Transverse colon (tissue), 3 donors: ENCODE measurements at regions not wholly inside any gene's neighbourhood (a gene's known extent, or its start where the extent isn't known, plus 50 kb on each side); places are given as distances from the start of the nearest gene placed in this dataset.

ENCODE experiments used
- POLR2A ChIP-seq: fragments of 450-650 bp; IDR thresholded peaks from one replicate; pipeline ENCODE4 v1.6.1; 2016; ENCODE audit warnings: antibody characterized with exemption, mild to moderate bottlenecking, moderate library complexity
- TF ChIP-seq, protein P1 (sequence below), 5 experiments: fragments of 200-600 bp in 3 of 5; fragments of 450-650 bp in 2 of 5; sonication (generic) in 3 of 5; IDR thresholded peaks; 1 replicate in 2 of 5; 2 replicates in 3 of 5; pipeline ENCODE4 v1.5.1; 2016 to 2017; ENCODE audit warnings: antibody characterized with exemption in 5 of 5, inconsistent platforms in 3 of 5, mild to moderate bottlenecking in 2 of 5, moderate library complexity in 1 of 5

DNA sequence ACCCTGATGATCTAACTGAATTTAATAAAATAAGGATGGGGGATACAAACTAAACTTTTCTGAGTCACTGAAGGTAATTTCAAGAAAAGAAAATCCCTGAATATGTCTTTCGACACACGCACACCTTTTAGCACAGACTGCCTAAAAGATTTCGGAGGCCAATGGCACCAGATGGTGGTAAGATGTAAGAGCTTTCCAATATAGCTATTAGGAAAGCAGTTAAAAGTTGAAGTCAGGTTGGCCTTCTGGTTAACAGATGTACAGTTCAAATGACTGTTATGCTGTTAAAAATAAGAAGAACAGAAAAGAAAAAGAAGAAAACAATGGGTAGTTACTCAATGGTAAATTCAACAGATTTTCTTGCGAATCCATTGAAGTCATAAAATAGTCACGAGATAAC lies 80.7 kb upstream of the KRR1 start:
- TF ChIP-seq, protein P1, sequence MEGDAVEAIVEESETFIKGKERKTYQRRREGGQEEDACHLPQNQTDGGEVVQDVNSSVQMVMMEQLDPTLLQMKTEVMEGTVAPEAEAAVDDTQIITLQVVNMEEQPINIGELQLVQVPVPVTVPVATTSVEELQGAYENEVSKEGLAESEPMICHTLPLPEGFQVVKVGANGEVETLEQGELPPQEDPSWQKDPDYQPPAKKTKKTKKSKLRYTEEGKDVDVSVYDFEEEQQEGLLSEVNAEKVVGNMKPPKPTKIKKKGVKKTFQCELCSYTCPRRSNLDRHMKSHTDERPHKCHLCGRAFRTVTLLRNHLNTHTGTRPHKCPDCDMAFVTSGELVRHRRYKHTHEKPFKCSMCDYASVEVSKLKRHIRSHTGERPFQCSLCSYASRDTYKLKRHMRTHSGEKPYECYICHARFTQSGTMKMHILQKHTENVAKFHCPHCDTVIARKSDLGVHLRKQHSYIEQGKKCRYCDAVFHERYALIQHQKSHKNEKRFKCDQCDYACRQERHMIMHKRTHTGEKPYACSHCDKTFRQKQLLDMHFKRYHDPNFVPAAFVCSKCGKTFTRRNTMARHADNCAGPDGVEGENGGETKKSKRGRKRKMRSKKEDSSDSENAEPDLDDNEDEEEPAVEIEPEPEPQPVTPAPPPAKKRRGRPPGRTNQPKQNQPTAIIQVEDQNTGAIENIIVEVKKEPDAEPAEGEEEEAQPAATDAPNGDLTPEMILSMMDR (IDR thresholded peaks at IDR 0.05) = no peak
- no peak for TF ChIP-seq POLR2A
